GM23338 (cell line): ENCODE measurements at regions not wholly inside any gene's neighbourhood (a gene's known extent, or its start where the extent isn't known, plus 50 kb on each side); places are given as distances from the start of the nearest gene placed in this dataset.

Experiments
- CREB1 ChIP-seq: fragments of 250-450 bp; sonication (Bioruptor Pico); IDR thresholded peaks from 2 replicates; pipeline ENCODE4 v1.5.0; 2020; ENCODE audit warnings: low read depth, mild to moderate bottlenecking, moderate library complexity
- CTCF ChIP-seq, 2 experiments: fragments of 200-600 bp in 1 of 2; sonication (generic) in 1 of 2; conservative IDR thresholded peaks; 2 replicates each; pipeline versions ENCODE4 v1.5.1 to v1.6.1; 2016 to 2017; ENCODE audit warnings: antibody characterized with exemption in 2 of 2, low read depth in 2 of 2, mild to moderate bottlenecking in 2 of 2, moderate library complexity in 1 of 2
- ETS1 ChIP-seq: IDR thresholded peaks from 2 replicates; pipeline ENCODE4 v1.6.1; 2016; ENCODE audit warnings: antibody characterized with exemption
- EZH2 ChIP-seq: fragments of 200-600 bp; sonication (generic); IDR thresholded peaks from one replicate; pipeline ENCODE4 v1.8.0; 2017; ENCODE audit warnings: antibody characterized with exemption, mild to moderate bottlenecking, low read depth; ENCODE audit not compliant: unreplicated experiment
- EZH2phosphoT487 ChIP-seq: fragments of 200-600 bp; sonication (generic); IDR thresholded peaks from one replicate; pipeline ENCODE4 v1.8.1; 2018; ENCODE audit warnings: antibody characterized with exemption; ENCODE audit not compliant: unreplicated experiment
- JUNB ChIP-seq: IDR thresholded peaks from one replicate; pipeline ENCODE4 v1.6.1; 2016; ENCODE audit warnings: antibody characterized with exemption; ENCODE audit not compliant: unreplicated experiment
- NANOG ChIP-seq: IDR thresholded peaks from 2 replicates; pipeline ENCODE4 v1.6.1; 2016; ENCODE audit warnings: antibody characterized with exemption, borderline replicate concordance
- POLR2AphosphoS5 ChIP-seq: IDR thresholded peaks from 2 replicates; pipeline ENCODE4 v1.6.1; 2016; ENCODE audit warnings: antibody characterized with exemption, low read depth
- REST ChIP-seq: IDR thresholded peaks from one replicate; pipeline ENCODE4 v1.6.1; 2018; ENCODE audit warnings: antibody characterized with exemption; ENCODE audit not compliant: unreplicated experiment
- STAT1 ChIP-seq: IDR thresholded peaks from one replicate; pipeline ENCODE4 v1.6.1; 2016; ENCODE audit warnings: antibody characterized with exemption; ENCODE audit not compliant: unreplicated experiment
- ZNF114 ChIP-seq: fragments of 250-450 bp; sonication (Bioruptor Pico); IDR thresholded peaks from 2 replicates; pipeline ENCODE4 v1.5.0; 2020; ENCODE audit warnings: mild to moderate bottlenecking, moderate library complexity
- ZNF331 ChIP-seq: fragments of 250-450 bp; sonication (Bioruptor Pico); IDR thresholded peaks from 2 replicates; pipeline ENCODE4 v1.5.0; 2020; ENCODE audit warnings: low read depth, mild to moderate bottlenecking, moderate library complexity
- ZNF462 ChIP-seq: fragments of 250-450 bp; sonication (Bioruptor Pico); IDR thresholded peaks from 2 replicates; pipeline ENCODE4 v1.5.0; 2020; ENCODE audit warnings: mild to moderate bottlenecking, moderate library complexity

- TF ChIP-seq CTCF (conservative IDR thresholded peaks at IDR 0.05; ENCODE audit: low read depth in 2 of 2) = no peak
- no peak for TF ChIP-seq EZH2
- TF ChIP-seq NANOG = no peak
- TF ChIP-seq POLR2AphosphoS5 = no peak
- no peak for TF ChIP-seq EZH2phosphoT487
- TF ChIP-seq REST = no peak
- TF ChIP-seq ETS1 = no peak
- TF ChIP-seq ZNF114 (CRISPR knock-in tag) = no peak
- TF ChIP-seq ZNF331 (CRISPR knock-in tag) = no peak
- TF ChIP-seq STAT1 = no peak
- TF ChIP-seq CREB1 (CRISPR knock-in tag) = no peak
- TF ChIP-seq JUNB = no peak
- TF ChIP-seq ZNF462 (CRISPR knock-in tag) = no peak
Measured at GRCh38 chr18:66931010-66931409, 327.1 kb upstream of the CDH19 start.
